NCI-H1694 (cell line): ENCODE measurements at regions not wholly inside any gene's neighbourhood (a gene's known extent, or its start where the extent isn't known, plus 50 kb on each side); places are given as distances from the start of the nearest gene placed in this dataset.

Source experiments
- DNase-seq: peaks from one replicate; lab custom pipeline; 2025; lab: John Stamatoyannopoulos, UW

GRCh38 chr15:95451938-95452337 is 878.6 kb upstream of the NR2F2 start:
- DNase-seq = no peak

DNA sequence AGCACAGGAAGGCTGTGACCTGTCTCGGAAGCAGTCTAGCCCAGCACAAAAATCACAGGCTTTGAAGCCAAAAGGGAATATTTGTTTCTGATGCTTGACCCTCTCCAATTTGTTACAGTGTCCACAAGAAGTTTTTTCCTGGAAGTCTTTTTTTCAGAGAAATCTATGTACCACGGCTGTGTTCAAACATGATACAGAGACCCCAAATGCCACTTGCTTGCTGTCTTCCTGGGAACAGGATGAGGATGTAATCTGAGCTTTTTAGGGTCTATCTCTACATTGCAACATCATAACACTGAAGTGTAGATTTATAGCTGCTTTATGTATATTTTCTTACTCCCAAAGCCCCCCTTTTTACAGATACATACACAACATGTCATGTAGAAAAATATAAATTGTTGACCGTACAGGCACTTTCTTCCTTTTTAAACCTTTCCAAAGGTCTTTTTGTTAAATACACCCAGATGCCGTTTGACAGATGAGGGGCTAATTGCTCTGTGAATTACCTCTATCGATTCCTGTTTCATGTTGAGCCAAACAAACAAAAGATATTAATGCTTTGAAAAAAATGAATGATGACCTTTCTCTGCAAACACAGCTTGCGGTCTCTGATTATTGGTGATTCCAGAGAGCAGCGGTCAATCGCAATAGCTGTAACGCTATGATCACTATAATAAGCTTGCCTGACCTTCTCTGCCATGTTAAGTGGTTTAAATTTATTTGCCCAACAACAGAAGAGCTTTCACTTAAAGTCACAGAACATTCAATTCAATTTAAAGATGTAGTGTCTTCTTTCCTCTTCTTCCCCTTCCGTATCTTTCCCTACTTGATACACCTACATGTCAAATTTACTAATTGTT is 875.9 kb upstream of the NR2F2 start:
- no peak for DNase-seq

DNA sequence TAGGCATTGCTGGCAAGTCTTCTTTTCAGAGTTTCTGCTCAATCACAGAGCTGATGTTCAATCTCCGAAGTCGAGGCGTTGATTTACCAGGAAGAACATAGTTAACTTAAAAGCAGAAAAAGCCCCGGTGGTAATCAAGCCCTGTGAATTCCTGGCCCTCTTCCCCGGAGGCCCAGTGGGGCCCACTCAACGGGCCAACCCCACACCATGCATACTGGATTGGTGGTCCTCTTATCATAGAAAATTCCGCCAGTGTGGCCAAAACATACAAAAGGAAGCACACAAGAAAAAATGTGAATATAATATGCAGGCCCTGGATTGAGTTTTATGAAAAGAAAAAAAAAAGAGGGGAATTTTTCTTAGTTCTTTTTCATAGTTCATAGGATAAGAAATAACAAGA is 873.0 kb upstream of the NR2F2 start:
- no peak for DNase-seq

- DNase-seq = no peak
Observed at GRCh38 chr15:95458721-95459120, 871.8 kb upstream of the NR2F2 start.

DNA sequence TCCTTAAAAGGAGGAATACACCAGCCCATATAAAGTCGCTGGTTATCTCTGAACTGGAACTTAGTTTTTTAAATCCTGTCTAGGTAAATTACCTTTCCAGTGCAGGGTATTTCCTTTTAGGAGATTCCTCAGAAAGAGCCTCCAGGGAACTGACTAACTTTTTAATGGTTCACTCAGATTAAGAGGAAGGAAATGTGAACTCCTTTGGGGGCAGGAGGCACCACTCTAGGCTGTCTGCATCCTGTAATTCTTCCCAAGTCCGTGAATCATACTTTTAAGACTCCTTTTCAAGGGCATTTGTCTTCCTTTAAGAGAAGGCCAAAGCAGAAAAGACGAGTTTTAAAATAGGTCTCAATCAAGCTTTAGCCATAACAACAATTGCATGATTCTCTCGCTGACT is 871.2 kb upstream of the NR2F2 start:
- DNase-seq = no peak

- no peak for DNase-seq
Observed at GRCh38 chr15:95464509-95464908, 866.0 kb upstream of the NR2F2 start.

GRCh38 chr15:95468820-95469219 is 861.7 kb upstream of the NR2F2 start:
- no peak for DNase-seq

DNA sequence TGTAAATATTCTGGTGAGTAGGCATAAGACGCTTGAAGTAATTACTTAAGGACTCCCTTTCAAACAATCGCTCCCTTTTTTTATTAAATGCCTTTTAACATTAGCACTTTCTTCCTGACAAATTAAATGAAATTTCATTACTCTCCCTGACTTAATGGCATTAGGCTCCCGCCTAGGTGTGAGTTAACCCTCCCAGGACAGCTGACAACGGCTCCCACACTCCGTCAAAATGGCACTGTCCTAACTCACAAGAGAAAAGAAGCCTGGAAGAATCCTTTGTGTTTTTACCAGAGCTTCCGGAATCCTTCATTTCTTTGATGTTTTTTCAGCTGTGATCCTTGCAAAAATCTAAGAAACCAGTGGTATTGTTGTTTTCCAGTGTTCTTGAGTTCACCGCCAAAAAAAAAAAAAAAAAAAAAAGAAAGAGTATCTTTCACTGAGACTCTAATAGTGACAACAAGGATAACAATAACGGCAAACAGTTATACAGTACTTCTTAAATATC is 861.0 kb upstream of the NR2F2 start:
- no peak for DNase-seq

- no peak for DNase-seq
Observed at GRCh38 chr15:95470529-95470928, 860.0 kb upstream of the NR2F2 start.

- DNase-seq = no peak
Observed at GRCh38 chr15:95470997-95471689, 859.4 kb upstream of the NR2F2 start.

- DNase-seq = no peak
Observed at GRCh38 chr15:95471690-95472086, 858.8 kb upstream of the NR2F2 start.

DNA sequence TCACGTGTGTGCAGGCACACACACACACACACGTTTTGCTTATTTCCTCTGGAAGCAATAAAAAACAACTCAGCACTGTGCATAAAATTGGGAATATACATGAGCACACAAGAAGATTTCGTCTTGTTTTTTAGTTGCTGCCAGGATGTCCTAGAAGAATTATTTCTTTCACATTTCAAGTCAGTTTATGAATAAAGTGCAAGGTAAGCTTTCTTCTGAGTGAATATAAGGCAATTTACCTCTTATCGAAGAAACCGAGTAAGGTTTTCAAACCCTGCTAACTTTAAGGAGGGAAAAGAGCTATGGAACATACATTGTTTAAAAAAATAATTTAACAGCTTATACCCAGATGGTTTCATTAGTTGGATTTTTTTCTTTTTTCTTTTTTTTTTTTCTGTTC is 855.4 kb upstream of the NR2F2 start:
- no peak for DNase-seq

GRCh38 chr15:95479308-95479707 is 851.2 kb upstream of the NR2F2 start:
- DNase-seq = no peak

DNA sequence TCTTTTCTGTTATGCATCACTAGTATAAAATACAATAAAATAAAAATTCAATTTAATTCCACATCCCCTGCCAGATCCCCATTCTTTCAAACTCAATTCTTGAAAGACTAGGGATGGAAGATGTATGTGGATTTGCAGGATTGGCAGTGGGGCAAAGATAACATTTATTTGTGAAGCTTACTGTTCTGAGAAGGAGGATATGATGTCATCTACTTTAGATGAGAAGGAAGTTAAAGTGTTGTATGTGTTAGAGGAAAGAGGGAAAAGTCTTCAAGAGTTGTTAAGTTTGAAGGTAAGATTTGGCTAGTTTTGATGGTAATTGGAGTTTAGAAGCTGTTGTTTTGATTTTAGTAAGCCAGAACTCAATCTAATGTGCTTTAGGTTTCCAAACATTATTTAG is 845.1 kb upstream of the NR2F2 start:
- no peak for DNase-seq

DNA sequence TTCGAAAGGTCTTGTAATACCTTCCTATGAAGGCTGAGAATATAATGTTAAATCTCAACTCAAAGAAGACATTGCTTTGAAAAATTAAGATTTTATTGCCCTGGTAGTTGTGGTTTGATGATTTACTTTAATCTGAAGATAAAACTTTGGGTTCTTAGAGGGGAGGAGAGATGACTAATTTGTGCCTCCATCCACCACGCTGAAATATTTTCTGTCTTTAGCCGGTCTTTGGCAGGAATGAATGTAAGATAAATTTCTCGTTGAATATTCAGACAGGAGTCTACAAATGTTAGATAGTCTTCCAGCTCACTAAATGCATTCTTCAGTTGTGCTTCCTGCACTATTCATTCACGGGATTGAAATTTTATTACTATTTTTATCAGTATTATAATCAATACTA is 844.3 kb upstream of the NR2F2 start:
- no peak for DNase-seq

DNA sequence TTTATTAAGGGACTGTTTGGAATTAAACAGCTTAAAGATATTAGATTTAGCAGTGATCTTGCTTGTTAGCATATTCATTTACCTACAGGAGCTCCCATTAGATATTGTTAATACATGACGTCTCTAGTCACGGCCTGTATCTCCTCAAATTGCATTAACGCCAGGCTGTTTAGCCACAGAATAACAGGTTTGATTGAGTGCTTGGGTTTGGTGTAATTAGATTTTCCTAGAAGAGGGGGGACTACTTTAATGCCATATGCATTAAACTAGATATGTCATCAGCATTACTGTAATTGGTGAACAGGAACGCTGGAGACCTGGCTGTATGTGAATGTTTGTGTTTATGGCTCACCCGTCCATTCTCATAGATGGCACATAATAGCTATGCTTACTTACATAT is 841.4 kb upstream of the NR2F2 start:
- DNase-seq = no peak

GRCh38 chr15:95492388-95493070 is 838.0 kb upstream of the NR2F2 start:
- DNase-seq = no peak

DNA sequence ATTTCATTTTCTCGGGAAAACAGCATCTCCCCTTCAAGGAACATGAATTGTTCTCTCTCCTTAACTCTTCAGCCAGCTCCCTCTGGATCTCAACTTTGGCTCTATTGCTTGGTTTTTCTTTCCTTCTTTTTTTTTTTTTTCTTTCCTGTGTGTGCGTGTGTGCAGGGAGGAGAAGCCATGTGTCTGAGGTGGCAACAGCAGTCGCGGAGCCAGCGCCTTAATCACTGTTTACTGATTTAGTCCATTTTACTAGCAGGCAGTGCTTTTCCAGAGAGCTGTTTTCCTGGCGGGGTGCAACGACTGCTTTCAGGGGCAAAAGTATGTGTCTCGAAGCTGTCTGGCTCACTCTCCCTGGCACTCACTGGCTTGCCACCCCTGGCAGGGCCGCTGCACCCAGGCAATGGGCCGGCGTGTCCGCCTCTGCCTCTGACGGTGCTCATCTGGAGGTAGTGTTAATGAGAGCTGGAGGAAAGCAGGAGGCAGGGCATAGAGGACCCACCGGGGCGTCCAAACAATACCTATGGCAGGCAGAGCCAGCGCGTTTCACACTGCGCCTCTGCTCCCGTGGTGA is 835.4 kb upstream of the NR2F2 start:
- DNase-seq = no peak

GRCh38 chr15:95497634-95498033 is 832.9 kb upstream of the NR2F2 start:
- no peak for DNase-seq

DNA sequence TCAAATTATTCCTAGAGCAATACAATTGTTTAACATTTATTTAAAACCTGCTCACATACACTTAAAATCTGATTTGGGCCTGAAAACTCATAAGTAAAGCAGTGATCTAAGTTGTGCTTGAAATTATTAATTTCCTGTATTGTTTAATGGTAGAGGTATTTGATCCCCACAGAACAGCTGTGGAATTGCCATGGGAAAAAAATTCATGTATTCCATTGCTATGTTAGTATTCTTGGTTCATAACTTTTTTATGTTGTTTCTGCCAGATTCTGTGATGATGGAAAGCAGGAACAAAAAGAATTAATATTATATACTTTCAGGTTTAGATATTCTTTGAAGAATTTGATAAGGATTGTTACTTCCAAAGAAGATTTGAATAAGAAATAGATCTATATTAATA is 831.5 kb upstream of the NR2F2 start:
- DNase-seq = no peak

- no peak for DNase-seq
Observed at GRCh38 chr15:95499397-95499796, 831.1 kb upstream of the NR2F2 start.

GRCh38 chr15:95501865-95502264 is 828.6 kb upstream of the NR2F2 start:
- no peak for DNase-seq

- no peak for DNase-seq
Observed at GRCh38 chr15:95503107-95503506, 827.4 kb upstream of the NR2F2 start.
